ENCODE measurements at regions not wholly inside any gene's neighbourhood (a gene's known extent, or its start where the extent isn't known, plus 50 kb on each side); places are given as distances from the start of the nearest gene placed in this dataset.

GRCh38 chr12:59067083-59067482 is 146.8 kb upstream of the LRIG3 start:
- TF ChIP-seq CTCF (IDR thresholded peaks at IDR 0.05) = no peak
- TF ChIP-seq POLR2A (IDR thresholded peaks at IDR 0.05) = no peak
